CD4-positive, alpha-beta T cell treated with Interleukin-6 at 100 ng/mL for 8 hours (primary cell): ENCODE measurements at regions not wholly inside any gene's neighbourhood (a gene's known extent, or its start where the extent isn't known, plus 50 kb on each side); places are given as distances from the start of the nearest gene placed in this dataset.
"Not testable (repeated sequence)": the region's sequence is repeated elsewhere in the genome, so short reads cannot be mapped to it uniquely, and the experiment has no call there.

Experiments
- DNase-seq: peaks from one replicate; pipeline ENCODE4 v3.0.0-alpha.2; 2020; ENCODE audit warnings: mixed read lengths, low spot score

DNA sequence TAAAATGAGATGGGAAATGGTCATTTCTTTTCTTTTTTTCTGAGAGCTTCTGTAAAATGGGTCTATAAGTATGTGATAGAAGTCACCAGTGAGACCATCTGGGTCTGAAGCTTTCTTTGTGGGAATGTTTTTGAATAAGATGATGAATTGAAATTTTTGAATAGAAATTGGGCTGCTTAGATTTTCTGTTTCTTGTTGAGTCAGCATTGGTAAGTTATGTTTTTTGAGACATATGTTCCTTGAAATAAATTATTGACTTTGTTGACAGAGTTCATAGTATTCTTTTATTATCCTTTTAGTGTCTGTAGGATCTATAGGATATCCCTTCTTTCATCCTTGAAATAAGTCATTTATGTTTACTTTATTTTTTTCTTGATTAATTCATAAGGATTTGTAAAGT lies 208.1 kb downstream of the OPA1 start:
- DNase-seq: no peak

DNA sequence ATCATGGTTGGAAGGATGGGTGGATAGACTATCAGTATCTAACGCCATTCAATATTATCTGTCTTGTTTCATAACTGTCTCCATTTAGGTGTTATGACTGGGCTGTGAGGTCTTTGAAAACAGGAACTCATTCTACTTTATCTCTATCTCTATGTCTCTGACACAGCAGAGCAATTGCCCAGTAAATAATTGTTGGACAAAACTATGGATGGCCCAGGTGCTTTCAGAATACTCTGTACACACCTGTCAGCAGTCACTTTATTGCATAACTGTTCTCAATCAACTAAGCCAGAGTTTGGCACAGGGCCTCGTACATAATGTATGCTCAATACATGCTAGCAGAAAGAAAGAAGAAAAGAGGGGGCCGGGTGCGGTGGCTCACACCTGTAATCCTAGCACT lies 210.3 kb downstream of the OPA1 start:
- no peak for DNase-seq

DNA sequence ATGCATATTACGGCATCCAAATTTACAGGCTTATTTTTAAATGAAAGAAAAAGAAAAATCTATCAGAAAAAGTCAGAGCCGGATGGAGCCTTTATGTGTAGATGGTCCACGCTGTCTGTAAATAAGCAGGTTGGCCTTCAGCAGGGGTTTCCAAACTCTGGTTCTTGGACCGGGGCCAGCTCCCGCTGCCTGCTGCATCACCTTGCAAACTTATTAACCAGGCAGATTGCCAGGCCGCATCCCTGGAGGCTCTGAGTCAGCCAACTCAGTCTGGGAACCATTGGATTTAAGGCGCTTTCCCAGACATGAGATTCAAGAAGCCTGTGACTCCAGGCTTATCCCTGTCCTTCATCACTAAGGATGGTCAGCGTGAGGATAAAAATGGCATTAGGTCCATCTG lies 212.4 kb downstream of the OPA1 start:
- DNase-seq: no peak

DNA sequence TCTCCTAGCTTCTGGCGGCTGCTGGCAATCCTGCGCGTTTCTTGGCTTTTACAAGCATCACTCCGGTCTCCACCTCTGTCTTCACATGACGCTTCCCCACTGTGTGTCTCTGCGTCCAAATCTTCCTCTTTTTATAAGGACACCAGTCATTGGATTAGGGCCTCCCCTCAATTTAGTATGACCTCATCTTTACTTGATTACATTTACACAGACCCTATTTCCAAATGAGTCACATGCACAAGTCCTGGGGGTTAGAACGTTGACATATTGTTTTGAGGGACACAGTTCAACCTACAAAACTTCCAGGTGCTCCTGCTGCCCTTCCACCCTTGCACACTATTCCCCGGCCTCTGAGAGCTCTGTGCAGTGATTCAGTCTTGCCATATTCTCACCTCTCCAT lies 215.3 kb downstream of the OPA1 start:
- no peak for DNase-seq

DNA sequence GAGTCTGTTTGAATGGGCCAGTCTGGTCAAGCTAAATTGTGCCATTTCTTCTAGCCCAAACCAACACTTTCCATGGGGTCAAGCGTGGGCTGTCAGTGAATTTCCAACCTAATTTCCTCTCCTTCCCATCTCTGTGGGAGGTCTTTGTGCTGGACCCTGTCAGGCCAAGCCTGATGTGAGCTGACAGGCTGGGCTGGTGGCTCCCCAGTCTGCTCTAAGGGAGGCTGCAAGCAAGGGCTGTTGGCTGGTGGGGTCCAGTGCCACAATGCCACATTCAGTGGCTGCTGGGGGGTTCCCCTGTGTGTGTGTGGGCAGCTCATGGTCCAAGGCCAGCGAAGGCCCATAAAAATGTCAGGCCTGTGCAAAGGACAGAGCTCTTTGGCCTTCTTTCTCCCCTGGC lies 216.1 kb downstream of the OPA1 start:
- DNase-seq: no peak

DNA sequence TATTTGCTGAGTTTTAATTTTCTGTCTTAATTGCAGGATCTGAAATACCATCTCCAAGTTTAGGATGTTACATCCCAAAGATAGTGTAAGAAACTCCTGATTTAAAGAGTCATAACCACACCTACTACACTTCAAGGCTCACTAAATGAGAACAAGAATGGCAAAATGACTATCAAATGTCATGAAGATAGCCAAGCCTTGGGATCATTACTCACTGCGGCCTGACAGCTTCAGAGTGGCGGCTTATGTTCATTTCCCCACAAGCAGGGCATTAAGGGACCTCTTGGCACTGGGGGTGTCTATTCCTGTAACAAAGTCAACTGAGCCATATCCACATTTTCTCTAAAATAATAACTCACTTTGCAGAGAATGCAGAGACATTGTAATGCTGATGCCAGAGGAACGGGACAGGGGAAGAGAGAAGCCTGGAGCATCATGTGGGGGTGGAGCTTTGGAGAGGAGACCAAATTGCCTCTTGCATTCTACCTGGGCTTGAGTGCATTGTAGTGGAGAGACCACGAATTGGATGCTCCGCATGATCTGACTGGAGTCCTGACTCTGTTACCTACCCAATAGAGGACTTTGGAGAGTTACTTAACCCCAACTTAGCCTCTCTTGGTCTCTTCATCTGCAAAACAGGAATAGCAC lies 219.2 kb downstream of the OPA1 start:
- no peak for DNase-seq

DNA sequence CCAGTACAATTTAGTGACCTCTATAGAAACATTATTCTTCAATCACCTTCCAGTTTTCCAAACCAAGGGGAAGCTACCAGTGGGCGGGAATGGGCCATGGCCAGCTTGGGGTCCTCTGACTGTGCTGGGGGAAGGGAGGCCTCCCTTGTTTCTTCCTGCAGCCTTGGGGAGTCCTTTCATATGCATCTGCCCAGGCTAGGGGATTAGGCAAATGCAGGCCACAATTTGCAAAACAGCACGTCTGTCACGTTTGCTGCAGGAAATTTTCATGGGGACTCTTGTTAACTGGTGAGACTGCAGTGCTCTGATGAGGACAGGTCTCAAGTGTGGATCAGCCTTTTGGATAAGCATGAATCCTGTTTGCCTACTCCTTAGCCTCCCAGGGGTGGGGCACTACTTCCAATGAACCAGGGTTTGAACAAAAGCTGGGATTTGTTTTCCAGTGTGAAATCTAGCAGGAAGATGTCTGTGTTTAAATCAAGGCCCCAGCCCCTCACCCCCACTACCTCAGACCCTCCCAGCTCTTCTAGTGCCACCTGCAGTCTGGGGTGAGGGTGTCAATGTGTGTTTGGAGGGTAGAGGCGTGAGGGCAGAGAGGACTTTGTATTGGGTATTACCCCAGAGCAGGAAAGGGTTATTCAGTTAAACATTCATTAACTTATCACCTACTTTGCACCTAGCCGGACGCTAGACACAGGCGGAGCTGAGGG lies 219.9 kb downstream of the OPA1 start:
- no peak for DNase-seq

DNA sequence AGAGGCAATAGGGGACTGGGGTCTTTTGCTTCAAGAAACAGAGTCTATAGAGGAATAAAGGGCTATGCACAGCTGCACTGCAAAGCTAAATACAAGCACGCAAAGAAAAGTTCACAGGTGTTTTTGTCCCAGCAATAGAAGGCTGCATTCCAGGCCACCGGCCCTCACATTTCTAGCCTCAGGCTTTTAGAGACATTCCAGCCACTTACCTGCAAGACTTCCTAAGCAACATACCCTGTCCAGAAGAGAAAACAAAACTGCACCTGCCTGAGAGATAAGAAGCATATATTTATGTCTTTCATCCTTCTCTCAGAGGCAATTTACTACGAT lies 220.5 kb downstream of the OPA1 start:
- DNase-seq: no peak

DNA sequence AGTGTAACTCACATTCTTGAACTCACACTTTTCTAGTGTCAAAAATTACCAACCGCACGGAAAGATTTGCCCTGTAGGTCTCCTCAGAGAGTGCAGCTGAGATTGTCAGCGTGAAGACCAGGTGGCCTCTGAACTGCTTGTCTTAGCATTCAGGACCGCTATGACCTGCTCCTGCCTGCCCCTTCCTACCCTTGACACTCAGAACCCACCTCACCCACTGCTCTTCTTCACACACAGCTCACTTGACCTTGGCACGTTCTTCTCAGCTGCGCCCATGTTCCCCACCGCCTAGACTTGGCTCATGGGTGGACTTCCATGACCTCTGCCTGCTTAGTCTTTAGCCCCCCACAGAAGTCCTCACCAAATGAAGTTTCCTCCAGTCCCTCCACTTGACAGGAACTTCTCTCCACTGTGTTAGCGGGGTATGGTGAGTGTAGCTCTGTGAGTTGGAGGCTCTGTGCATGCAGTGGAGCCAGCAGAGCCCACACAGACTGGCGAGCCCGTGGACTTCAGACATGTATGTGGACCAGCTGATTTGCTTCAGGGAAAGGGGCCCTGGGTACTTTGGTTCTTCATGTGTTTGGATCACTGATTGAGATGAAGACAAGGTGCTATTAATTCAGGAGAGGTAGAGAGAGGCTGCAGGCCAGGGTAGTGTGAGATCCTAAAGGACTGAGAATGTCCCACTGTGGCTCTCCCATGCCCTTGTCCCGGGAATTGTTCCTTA lies 221.3 kb downstream of the OPA1 start:
- DNase-seq: no peak

DNA sequence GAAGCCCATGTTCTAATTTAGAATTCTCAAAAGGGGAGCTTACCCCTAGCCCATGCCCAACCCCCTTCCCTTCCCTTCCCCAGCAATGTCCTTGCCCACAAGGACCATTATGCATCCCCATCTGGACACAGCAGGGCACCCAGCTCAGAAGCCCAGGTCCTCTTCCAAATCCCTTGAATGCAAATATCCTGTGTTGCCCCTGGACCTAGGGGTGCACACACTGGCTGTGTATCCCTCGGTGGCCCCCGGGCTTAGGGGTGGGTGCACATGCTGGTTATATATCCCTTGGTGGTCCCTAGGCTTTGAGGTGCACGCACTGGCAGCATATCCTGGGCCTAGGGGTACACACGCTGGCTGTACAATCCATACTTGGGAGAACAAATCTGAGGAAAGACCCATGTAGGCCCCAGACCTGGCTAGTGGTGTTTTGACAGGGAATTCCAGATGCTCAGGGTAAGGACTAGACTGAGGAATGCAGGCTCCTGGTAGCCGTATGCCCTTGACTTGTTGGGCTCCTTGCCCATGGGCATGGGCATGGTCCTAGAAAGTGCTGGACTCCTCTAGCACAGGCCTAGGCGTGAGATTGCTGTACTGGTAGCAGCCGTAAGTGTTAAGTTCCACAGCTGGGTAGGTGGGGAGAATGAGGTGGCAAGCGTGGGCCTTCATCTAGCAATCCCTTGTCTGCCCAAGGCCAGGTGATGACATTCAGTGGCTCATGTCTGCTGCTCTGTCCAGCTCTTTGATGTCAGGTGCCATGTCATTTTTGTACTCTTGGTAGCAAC lies 222.4 kb downstream of the OPA1 start:
- DNase-seq: no peak

DNA sequence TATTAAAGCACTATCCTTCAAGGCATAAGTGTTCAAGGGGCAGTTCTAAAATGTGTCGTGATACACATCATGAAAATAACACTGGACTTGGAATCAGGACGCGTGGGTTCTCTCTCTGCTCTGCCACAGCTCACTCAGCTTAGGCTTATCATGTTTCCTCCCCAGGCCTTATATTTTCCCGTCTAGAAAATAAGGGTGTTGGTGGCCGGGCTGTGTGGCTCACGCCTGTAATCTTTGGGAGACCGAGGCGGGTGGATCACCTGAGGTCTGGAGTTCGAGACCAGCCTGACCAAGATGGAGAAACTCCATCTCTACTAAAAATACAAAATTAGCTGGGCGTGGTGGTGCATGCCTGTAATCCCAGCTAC lies 223.0 kb downstream of the OPA1 start:
- DNase-seq: no peak

DNA sequence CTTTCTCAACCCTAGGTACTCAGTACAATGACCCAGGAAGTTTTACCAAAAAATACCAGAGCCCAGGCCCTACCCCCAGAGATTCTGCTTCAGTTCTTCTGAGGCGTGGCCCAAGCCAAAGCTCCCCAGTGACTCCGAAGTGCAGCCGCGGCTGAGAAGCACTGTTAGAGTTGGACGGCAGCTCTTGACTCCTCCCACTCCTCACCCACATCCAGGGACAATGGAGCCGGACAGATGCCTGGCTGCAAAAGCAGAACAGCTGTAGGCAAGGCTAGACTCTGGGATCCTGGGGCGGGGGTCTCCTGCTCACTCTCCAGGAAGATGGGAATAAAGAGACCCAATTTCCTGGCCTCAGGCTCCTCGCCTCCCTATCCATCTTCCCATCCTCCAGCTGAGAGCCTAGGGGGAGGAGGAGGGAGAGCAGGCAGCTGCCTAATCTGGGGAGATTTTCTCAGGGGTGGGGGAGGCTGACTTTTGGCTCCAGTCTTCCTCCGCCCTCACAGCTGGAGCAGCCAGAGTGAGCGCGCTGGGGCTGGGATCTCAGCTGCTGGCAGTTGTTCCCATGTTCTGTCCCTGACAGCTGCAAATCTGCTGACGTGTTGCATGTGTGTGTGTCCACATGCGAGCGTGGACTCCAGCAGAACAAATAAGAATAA lies 223.8 kb downstream of the OPA1 start:
- DNase-seq: no peak

DNA sequence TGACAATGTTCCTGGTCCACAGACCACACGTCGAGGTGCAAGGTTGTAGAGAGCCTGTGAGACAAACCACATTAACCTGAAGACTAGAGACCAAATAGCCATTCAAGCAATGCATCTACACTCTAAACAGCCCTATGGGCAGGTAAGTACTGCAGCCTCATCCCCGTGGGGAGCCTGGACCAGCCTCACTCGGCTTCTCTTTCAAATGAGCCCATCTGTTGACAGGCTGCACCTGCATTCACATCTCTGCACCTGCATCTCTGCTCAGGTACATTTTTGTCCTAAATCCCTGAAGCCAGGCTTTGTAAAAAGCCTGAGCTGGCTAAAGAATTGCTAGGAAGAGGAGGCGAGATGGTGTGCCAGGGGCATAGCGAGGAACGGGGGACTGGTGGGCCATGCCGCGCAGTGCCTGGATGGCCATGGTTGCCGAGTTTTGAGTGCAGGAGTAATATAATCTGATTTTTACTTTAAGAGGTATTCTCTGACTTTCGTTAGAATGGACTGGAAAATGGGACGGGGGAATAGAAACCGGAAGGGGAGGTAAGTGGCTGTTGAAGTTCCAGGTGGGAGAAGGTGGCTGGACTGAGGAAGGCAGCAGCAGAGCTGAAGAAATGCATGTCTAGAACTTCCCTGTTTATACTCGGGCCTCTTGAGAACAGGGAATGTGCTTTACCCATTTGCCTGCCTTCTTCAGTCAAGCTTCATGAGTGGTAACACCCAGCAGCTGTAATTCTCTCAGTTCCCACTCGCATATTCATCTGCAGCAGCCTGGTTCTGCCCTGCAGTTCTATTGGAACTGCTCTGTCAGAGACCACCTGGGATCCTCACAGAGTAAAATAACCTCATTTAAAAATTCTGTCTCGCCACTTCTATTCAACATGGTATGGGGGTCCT lies 226.4 kb downstream of the OPA1 start:
- DNase-seq: no peak

DNA sequence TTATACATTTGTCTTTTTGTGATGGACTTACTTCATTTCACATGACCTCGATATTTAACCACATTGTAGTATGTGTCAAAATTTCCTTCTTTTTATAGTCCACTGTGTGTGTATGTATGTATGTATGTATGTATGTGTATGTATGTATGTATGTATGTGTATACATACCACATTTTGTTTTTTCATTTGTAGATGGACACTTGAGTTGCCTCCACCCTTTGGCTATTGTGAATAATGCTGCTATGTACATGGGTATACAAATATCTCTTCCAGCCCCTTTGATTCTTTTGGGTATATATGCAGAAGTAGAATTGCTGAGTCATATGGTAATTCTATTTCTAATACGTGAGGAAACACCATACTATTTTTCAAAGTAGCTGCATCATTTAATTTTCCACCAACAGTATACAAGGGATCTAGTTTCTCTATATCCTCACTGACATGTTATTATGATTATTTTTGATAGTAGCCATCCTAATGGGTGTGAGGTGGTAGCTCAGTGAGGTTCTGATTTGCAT lies 228.2 kb downstream of the OPA1 start:
- no peak for DNase-seq

DNA sequence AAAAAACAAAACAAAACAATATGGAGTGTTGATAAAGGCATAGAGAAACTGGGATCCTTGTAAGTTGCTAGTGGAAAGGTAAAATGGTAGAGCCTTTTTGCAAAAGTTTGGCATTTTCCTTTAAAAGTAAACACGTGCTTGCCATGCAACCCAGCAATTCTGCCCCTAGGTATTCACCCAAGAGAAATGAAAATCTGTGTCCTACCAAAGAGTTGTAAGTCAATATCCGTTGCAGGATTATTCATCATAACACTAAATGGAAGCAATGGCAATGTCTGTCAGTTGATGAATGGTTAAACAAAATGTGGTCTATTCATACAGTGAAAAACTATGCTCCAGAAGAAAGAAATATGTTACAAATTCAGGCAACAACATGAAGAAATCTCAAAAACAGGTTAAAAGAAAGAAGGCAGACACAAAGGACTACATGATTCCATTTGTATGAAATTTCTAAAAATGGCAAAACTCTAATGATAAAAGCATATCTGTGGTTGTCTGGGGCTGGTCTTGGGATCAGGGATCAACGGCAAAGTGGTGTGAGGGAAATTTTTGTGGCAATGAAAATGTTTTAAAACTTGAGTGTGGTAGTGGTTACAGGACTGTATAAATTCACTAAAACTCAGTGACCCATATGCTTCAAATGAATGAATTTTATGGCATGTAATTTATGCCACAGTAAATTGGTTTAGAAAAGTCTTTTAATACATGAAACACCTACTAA lies 229.6 kb downstream of the OPA1 start:
- no peak for DNase-seq

DNA sequence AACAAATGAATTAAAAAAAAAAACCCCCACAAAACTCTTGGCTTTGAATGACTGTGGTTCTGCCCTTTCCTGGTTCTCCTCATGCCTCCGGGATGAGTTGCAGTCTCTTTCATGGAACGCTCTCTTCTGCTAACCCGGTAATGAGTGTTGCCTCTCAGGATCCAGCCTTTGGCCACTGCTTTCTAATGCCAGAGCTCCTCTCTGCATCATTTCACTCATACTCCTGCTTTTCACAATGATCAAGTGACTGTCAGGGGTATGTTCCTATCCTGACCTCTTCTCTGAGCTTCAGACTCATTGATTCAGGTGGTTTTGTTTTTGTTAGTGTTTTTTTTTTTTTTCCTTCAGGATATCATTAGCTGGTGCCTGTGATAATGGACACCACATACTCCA lies 230.2 kb downstream of the OPA1 start:
- DNase-seq: not testable (repeated sequence)

DNA sequence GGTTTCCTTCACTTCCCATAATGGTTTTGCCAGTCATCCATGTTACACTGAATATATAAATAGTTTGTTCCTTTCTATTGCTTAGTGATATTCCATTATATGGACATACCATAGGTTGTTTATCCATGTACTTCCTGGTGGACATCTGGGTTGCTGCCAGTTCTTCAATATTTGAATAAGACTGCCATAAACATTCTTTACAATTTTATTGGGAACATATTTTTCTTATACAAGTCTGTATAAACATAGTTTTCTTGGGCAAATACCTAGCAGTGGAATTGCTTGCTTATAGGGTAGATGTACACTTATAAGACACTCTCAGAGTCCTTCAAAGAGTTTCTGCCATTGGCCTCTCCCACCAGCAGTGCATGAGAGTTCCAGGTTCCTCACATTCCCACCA lies 231.4 kb downstream of the OPA1 start:
- no peak for DNase-seq

DNA sequence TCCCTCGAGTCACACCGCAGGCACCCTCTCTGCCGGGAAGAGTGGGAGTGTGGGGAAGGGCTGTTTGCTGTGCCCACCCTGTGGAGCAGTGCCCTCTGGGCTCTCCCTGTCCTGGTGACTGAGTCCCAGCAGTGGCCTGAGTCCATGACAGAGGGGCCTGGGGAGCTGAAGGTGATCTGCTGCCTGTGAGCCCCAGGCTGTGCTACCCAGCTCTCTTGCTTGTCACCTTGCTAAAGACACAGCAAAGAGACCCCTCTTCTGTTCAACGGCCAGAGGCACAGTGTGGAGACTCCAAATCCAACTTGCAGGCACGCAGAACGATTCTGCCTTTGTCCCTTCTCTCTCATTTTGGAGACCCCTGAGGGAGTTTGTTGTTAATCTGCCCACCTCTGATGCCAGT lies 232.6 kb downstream of the OPA1 start:
- no peak for DNase-seq

DNA sequence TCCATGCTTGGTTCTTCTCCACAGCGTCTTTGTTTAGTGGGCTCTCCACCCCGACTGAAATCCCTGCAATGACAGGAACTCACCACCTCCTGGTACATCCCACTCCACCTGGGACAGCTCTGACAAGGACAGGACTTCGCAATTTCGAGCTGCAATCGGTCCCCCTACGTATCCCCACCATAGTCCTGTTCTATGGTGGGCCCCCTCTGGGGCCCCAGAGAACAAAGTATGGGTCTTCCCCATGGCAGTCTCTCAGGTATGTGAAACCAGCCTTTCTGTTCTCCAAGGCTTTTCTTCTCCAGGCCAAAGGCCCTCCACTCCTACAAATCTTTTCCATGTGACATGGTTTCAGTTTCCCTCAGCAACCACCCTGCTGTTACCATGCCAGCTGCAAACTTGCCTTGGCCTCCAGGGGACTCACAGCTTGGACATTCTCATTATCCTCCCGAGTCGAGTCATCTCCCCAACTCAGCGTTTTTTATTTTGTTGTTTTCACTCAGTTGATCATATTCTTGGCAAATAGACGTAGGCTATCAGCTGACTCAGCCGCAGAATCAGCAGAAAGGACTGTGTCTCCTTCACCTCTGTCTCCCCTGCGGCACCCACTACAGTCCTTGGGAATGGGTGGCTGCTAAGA lies 233.3 kb downstream of the OPA1 start:
- no peak for DNase-seq
